ENCODE measurements at regions not wholly inside any gene's neighbourhood (a gene's known extent, or its start where the extent isn't known, plus 50 kb on each side); places are given as distances from the start of the nearest gene placed in this dataset.

- TF ChIP-seq CTCF (IDR thresholded peaks at IDR 0.05) (no peak), REST (IDR thresholded peaks at IDR 0.05) (no peak), POLR2A (IDR thresholded peaks at IDR 0.05; ENCODE audit: low read length) (no peak), MAFK (IDR thresholded peaks at IDR 0.05; ENCODE audit: partially characterized antibody) (no peak)
These were observed 291.8 kb upstream of the CHAC2 start for GRCh38 chr2:53475766-53476165.

All from A549 (cell line).